SJCRH30 (cell line): ENCODE measurements at regions not wholly inside any gene's neighbourhood (a gene's known extent, or its start where the extent isn't known, plus 50 kb on each side); places are given as distances from the start of the nearest gene placed in this dataset.
A peak's percentile ranks its signal among the peaks of the same experiment; 100 is the strongest.
"Not testable (repeated sequence)": the region's sequence is repeated elsewhere in the genome, so short reads cannot be mapped to it uniquely, and the experiment has no call there.

ENCODE experiments used
- DNase-seq, 2 experiments: peaks; one replicate each; pipeline ENCODE4 v3.0.0-alpha.2; 2015 to 2020
- H3K27ac ChIP-seq: fragments of 250-450 bp; sonication (Bioruptor Pico); 2 replicates; pipeline ENCODE4 v1.5.1; 2020; ENCODE audit warnings: mild to moderate bottlenecking, moderate library complexity
- H3K27me3 ChIP-seq: fragments of 250-450 bp; sonication (Bioruptor Pico); 2 replicates; pipeline ENCODE4 v1.5.1; 2020; ENCODE audit warnings: mild to moderate bottlenecking, moderate library complexity
- H3K36me3 ChIP-seq: fragments of 250-450 bp; sonication (Bioruptor Pico); 2 replicates; pipeline ENCODE4 v1.5.1; 2020; ENCODE audit warnings: mild to moderate bottlenecking, moderate library complexity
- H3K4me1 ChIP-seq: fragments of 250-450 bp; sonication (Bioruptor Pico); 2 replicates; pipeline ENCODE4 v1.5.1; 2020; ENCODE audit warnings: mild to moderate bottlenecking, moderate library complexity
- H3K4me3 ChIP-seq: fragments of 250-450 bp; sonication (Bioruptor Pico); 2 replicates; pipeline ENCODE4 v1.5.1; 2020; ENCODE audit warnings: mild to moderate bottlenecking, moderate library complexity
- H3K9me3 ChIP-seq: fragments of 250-450 bp; sonication (Bioruptor Pico); replicated peaks from 2 replicates; pipeline ENCODE4 v1.5.1; 2020; ENCODE audit warnings: mild to moderate bottlenecking, moderate library complexity

- Histone ChIP-seq H3K4me3 (no peak overlapping the region), H3K4me1 (no peaks in the 10 kb centered on the region), H3K9me3 (no peaks in the 10 kb centered on the region), H3K36me3 (no peaks in the 10 kb centered on the region), H3K27ac (no peak overlapping the region), H3K27me3 (no peaks in the 10 kb centered on the region)
- no peak for DNase-seq
These were observed 405.0 kb upstream of the GHITM start for GRCh38 chr10:83734278-83734677.

GRCh38 chr10:83736008-83736407, 403.3 kb upstream of the GHITM start:
- no peaks in the 10 kb centered on the region for H3K4me1 ChIP-seq
- no peaks in the 10 kb centered on the region for H3K36me3 ChIP-seq
- H3K4me3 ChIP-seq = no peak overlapping the region
- no peaks in the 10 kb centered on the region for H3K9me3 ChIP-seq
- no peak for DNase-seq
- H3K27ac ChIP-seq = no peak overlapping the region
- H3K27me3 ChIP-seq = no peaks in the 10 kb centered on the region

- Histone ChIP-seq H3K9me3 (no peaks in the 10 kb centered on the region), H3K4me1 (no peaks in the 10 kb centered on the region), H3K27me3 (no peaks in the 10 kb centered on the region), H3K36me3 (no peaks in the 10 kb centered on the region), H3K27ac (no peak overlapping the region), H3K4me3 (no peak overlapping the region)
- no peak for DNase-seq
These were observed 388.7 kb upstream of the GHITM start for GRCh38 chr10:83750604-83751003.

GRCh38 chr10:83753490-83753889, 385.8 kb upstream of the GHITM start:
- Histone ChIP-seq H3K36me3 (no peaks in the 10 kb centered on the region), H3K9me3 (no peaks in the 10 kb centered on the region), H3K4me1 (no peaks in the 10 kb centered on the region), H3K27me3 (no peaks in the 10 kb centered on the region), H3K4me3 (no peak overlapping the region), H3K27ac (no peak overlapping the region)
- no peak for DNase-seq

- no peaks in the 10 kb centered on the region for H3K27me3 ChIP-seq
- no peak for DNase-seq
- no peaks in the 10 kb centered on the region for H3K9me3 ChIP-seq
- no peaks in the 10 kb centered on the region for H3K4me1 ChIP-seq
- H3K4me3 ChIP-seq = no peak overlapping the region
- no peaks in the 10 kb centered on the region for H3K36me3 ChIP-seq
- H3K27ac ChIP-seq = no peak overlapping the region
These were observed 384.5 kb upstream of the GHITM start for GRCh38 chr10:83754857-83755256.

GRCh38 chr10:83760142-83760541, 379.2 kb upstream of the GHITM start:
- Histone ChIP-seq H3K4me3 (no peak overlapping the region), H3K9me3 (no peaks in the 10 kb centered on the region), H3K27ac (no peak overlapping the region), H3K36me3 (no peaks in the 10 kb centered on the region), H3K27me3 (no peaks in the 10 kb centered on the region), H3K4me1 (no peaks in the 10 kb centered on the region)
- no peak for DNase-seq

- H3K4me1 ChIP-seq = no peaks in the 10 kb centered on the region
- DNase-seq = peak in 1 of 2 experiments; percentile 0
- no peaks in the 10 kb centered on the region for H3K27me3 ChIP-seq
- H3K4me3 ChIP-seq = no peak overlapping the region
- no peaks in the 10 kb centered on the region for H3K9me3 ChIP-seq
- no peaks in the 10 kb centered on the region for H3K36me3 ChIP-seq
- no peak overlapping the region for H3K27ac ChIP-seq
These were observed 374.6 kb upstream of the GHITM start for GRCh38 chr10:83764666-83765065.

GRCh38 chr10:83765731-83766130, 373.6 kb upstream of the GHITM start:
- H3K4me3 ChIP-seq = no peak overlapping the region
- H3K9me3 ChIP-seq = no peaks in the 10 kb centered on the region
- H3K36me3 ChIP-seq = no peaks in the 10 kb centered on the region
- no peaks in the 10 kb centered on the region for H3K4me1 ChIP-seq
- H3K27ac ChIP-seq = no peak overlapping the region
- no peaks in the 10 kb centered on the region for H3K27me3 ChIP-seq
- DNase-seq = no peak

GRCh38 chr10:83769281-83769820, 370.0 kb upstream of the GHITM start:
- Histone ChIP-seq H3K36me3 (no peaks in the 10 kb centered on the region), H3K9me3 (no peaks in the 10 kb centered on the region), H3K27ac (no peak overlapping the region), H3K27me3 (no peaks in the 10 kb centered on the region), H3K4me1 (no peaks in the 10 kb centered on the region), H3K4me3 (no peak overlapping the region)
- DNase-seq = no peak

GRCh38 chr10:83786701-83787100, 352.6 kb upstream of the GHITM start:
- H3K36me3 ChIP-seq, H3K4me1 ChIP-seq, H3K9me3 ChIP-seq, H3K27me3 ChIP-seq, H3K4me3 ChIP-seq, H3K27ac ChIP-seq, DNase-seq: not testable (repeated sequence)

- Histone ChIP-seq H3K4me1 (no peaks in the 10 kb centered on the region), H3K36me3 (no peaks in the 10 kb centered on the region), H3K27me3 (no peaks in the 10 kb centered on the region), H3K27ac (no peak overlapping the region), H3K9me3 (no peaks in the 10 kb centered on the region), H3K4me3 (no peak overlapping the region)
- no peak for DNase-seq
These were observed 337.3 kb upstream of the GHITM start for GRCh38 chr10:83801983-83802382.

GRCh38 chr10:83806717-83807116, 332.6 kb upstream of the GHITM start:
- Histone ChIP-seq H3K36me3 (no peaks in the 10 kb centered on the region), H3K4me3 (no peak overlapping the region), H3K4me1 (no peaks in the 10 kb centered on the region), H3K27ac (no peak overlapping the region), H3K27me3 (no peaks in the 10 kb centered on the region), H3K9me3 (no peaks in the 10 kb centered on the region)
- no peak for DNase-seq

GRCh38 chr10:83809001-83809400, 330.3 kb upstream of the GHITM start:
- Histone ChIP-seq H3K27me3 (no peaks in the 10 kb centered on the region), H3K27ac (no peak overlapping the region), H3K4me1 (no peaks in the 10 kb centered on the region), H3K36me3 (no peaks in the 10 kb centered on the region), H3K9me3 (no peaks in the 10 kb centered on the region), H3K4me3 (no peak overlapping the region)
- DNase-seq = no peak

- Histone ChIP-seq H3K4me3 (no peak overlapping the region), H3K4me1 (no peaks in the 10 kb centered on the region), H3K9me3 (no peaks in the 10 kb centered on the region), H3K27me3 (no peaks in the 10 kb centered on the region), H3K27ac (no peak overlapping the region), H3K36me3 (no peaks in the 10 kb centered on the region)
- DNase-seq = no peak
These were observed 322.4 kb upstream of the GHITM start for GRCh38 chr10:83816942-83817341.

- Histone ChIP-seq H3K27ac (no peak overlapping the region), H3K4me1 (no peaks in the 10 kb centered on the region)
- no peak for DNase-seq
These were observed 321.5 kb upstream of the GHITM start for GRCh38 chr10:83817797-83818196.

GRCh38 chr10:83819609-83820008, 319.7 kb upstream of the GHITM start:
- no peaks in the 10 kb centered on the region for H3K27me3 ChIP-seq
- H3K9me3 ChIP-seq = no peaks in the 10 kb centered on the region
- DNase-seq = no peak
- no peak overlapping the region for H3K27ac ChIP-seq
- H3K4me1 ChIP-seq = no peaks in the 10 kb centered on the region
- H3K4me3 ChIP-seq = no peak overlapping the region
- H3K36me3 ChIP-seq = no peaks in the 10 kb centered on the region

More at GRCh38 chr10:83817797-83818196, 321.5 kb upstream of the GHITM start:
- Histone ChIP-seq H3K36me3 (no peaks in the 10 kb centered on the region), H3K27me3 (no peaks in the 10 kb centered on the region), H3K4me3 (no peak overlapping the region), H3K9me3 (no peaks in the 10 kb centered on the region)
